HG03378 (cell line): ENCODE measurements at regions not wholly inside any gene's neighbourhood (a gene's known extent, or its start where the extent isn't known, plus 50 kb on each side); places are given as distances from the start of the nearest gene placed in this dataset.
A peak's percentile ranks its signal among the peaks of the same experiment; 100 is the strongest.
"Not testable (repeated sequence)": the region's sequence is repeated elsewhere in the genome, so short reads cannot be mapped to it uniquely, and the experiment has no call there.

ENCODE experiments used
- ATAC-seq: cut with Tn5 transposase; IDR thresholded peaks from one replicate; pipeline ENCODE4 v1.9.1; 2021; ENCODE audit warnings: mild to moderate bottlenecking, moderate library complexity; ENCODE audit not compliant: unreplicated experiment

- peak; percentile 62 for ATAC-seq
Measured at GRCh38 chr2:147331790-147332419, 512.9 kb upstream of the ACVR2A start.

- no peak for ATAC-seq
Measured at GRCh38 chr2:147330925-147331324, 513.9 kb upstream of the ACVR2A start.

- peak; percentile 58 for ATAC-seq
Measured at GRCh38 chr2:147327613-147328012, 517.2 kb upstream of the ACVR2A start.

- no peak for ATAC-seq
Measured at GRCh38 chr2:147325990-147326389, 518.8 kb upstream of the ACVR2A start.

GRCh38 chr2:147320146-147320545 lies 524.7 kb upstream of the ACVR2A start:
- ATAC-seq: no peak

- no peak for ATAC-seq
Measured at GRCh38 chr2:147311058-147311430, 533.8 kb upstream of the ACVR2A start.

- no peak for ATAC-seq
Measured at GRCh38 chr2:147310335-147311057, 534.3 kb upstream of the ACVR2A start.

- peak; percentile 97 for ATAC-seq
Measured at GRCh38 chr2:147297820-147298219, 547.0 kb upstream of the ACVR2A start.

GRCh38 chr2:147294825-147295392 lies 549.9 kb upstream of the ACVR2A start:
- ATAC-seq: no peak

- ATAC-seq: no peak
Measured at GRCh38 chr2:147293991-147294824, 550.6 kb upstream of the ACVR2A start.

GRCh38 chr2:147288131-147288530 lies 556.7 kb upstream of the ACVR2A start:
- ATAC-seq: no peak

- ATAC-seq: no peak
Measured at GRCh38 chr2:147275943-147276342, 568.9 kb upstream of the ACVR2A start.

GRCh38 chr2:147273628-147274027 lies 571.2 kb upstream of the ACVR2A start:
- no peak for ATAC-seq

GRCh38 chr2:147273106-147273505 lies 571.7 kb upstream of the ACVR2A start:
- ATAC-seq: no peak

GRCh38 chr2:147269581-147269980 lies 575.2 kb upstream of the ACVR2A start:
- not testable (repeated sequence) for ATAC-seq

GRCh38 chr2:147260241-147260640 lies 584.6 kb upstream of the ACVR2A start:
- no peak for ATAC-seq

- no peak for ATAC-seq
Measured at GRCh38 chr2:147255812-147256211, 589.0 kb upstream of the ACVR2A start.

GRCh38 chr2:147250652-147251356 lies 594.0 kb upstream of the ACVR2A start:
- ATAC-seq: peak; percentile 75

GRCh38 chr2:147247749-147248148 lies 597.1 kb upstream of the ACVR2A start:
- no peak for ATAC-seq

GRCh38 chr2:147242445-147242844 lies 602.4 kb upstream of the ACVR2A start:
- no peak for ATAC-seq

GRCh38 chr2:147236601-147237000 lies 608.2 kb upstream of the ACVR2A start:
- ATAC-seq: no peak
